Smooth muscle cell (in vitro differentiated cells): ENCODE measurements at regions not wholly inside any gene's neighbourhood (a gene's known extent, or its start where the extent isn't known, plus 50 kb on each side); places are given as distances from the start of the nearest gene placed in this dataset.
A peak's percentile ranks its signal among the peaks of the same experiment; 100 is the strongest.

Experiments
- DNase-seq: peaks from one replicate; lab custom pipeline; 2025; ENCODE audit not compliant: unreplicated experiment; lab: John Stamatoyannopoulos, UW
- H2AFZ ChIP-seq: fragments of 200-600 bp; sonication (generic); 2 replicates; pipeline ENCODE4 v1.6.0; 2016; ENCODE audit warnings: antibody characterized with exemption, low read depth, mild to moderate bottlenecking
- H3F3A ChIP-seq: fragments of 200-600 bp; sonication (generic); 2 replicates; pipeline ENCODE4 v1.6.0; 2017; ENCODE audit warnings: antibody characterized with exemption, low read depth
- H3K27ac ChIP-seq: fragments of 200-600 bp; sonication (generic); 2 replicates; pipeline ENCODE4 v1.5.1; 2016; ENCODE audit warnings: low read depth, mild to moderate bottlenecking
- H3K27me3 ChIP-seq: fragments of 200-600 bp; sonication (generic); 2 replicates; pipeline ENCODE4 v1.6.1; 2016; ENCODE audit warnings: low read depth, mild to moderate bottlenecking
- H3K36me3 ChIP-seq: fragments of 200-600 bp; sonication (generic); 2 replicates; pipeline ENCODE4 v1.5.1; 2016; ENCODE audit warnings: low read depth
- H3K4me1 ChIP-seq: fragments of 200-600 bp; sonication (generic); 2 replicates; pipeline ENCODE4 v1.5.1; 2016; ENCODE audit warnings: low read depth
- H3K4me2 ChIP-seq: fragments of 200-600 bp; sonication (generic); 2 replicates; pipeline ENCODE4 v1.6.0; 2016; ENCODE audit warnings: mild to moderate bottlenecking
- H3K4me3 ChIP-seq: fragments of 200-600 bp; sonication (generic); 2 replicates; pipeline ENCODE4 v1.5.1; 2016; ENCODE audit warnings: mild to moderate bottlenecking
- H3K79me2 ChIP-seq: fragments of 200-600 bp; sonication (generic); 2 replicates; pipeline ENCODE4 v1.6.0; 2016; ENCODE audit warnings: low read depth, mild to moderate bottlenecking
- H3K9ac ChIP-seq: fragments of 200-600 bp; sonication (generic); 2 replicates; pipeline ENCODE4 v1.6.0; 2016; ENCODE audit warnings: low read depth
- H3K9me3 ChIP-seq: fragments of 200-600 bp; sonication (generic); replicated peaks from 2 replicates; pipeline ENCODE4 v1.5.1; 2016; ENCODE audit warnings: low read depth
- H4K20me1 ChIP-seq: fragments of 200-600 bp; sonication (generic); 2 replicates; pipeline ENCODE4 v1.6.0; 2016; ENCODE audit warnings: low read depth
- CTCF ChIP-seq: fragments of 200-600 bp; sonication (generic); IDR thresholded peaks from 2 replicates; pipeline ENCODE4 v1.5.1; 2017; ENCODE audit warnings: borderline replicate concordance, mild to moderate bottlenecking, antibody characterized with exemption; ENCODE audit not compliant: insufficient read depth, poor library complexity, severe bottlenecking
- WGBS: methylation state at CpG from one replicate; pipeline ENCODE4 v1.1.7; 2016; ENCODE audit warnings: low lambda C conversion rate; 5-methylcytosine and 5-hydroxymethylcytosine counted together

- no peak overlapping the region for H3K4me3 ChIP-seq
- no peaks in the 10 kb centered on the region for H4K20me1 ChIP-seq
- 11% methylated on average over 1 of the region's 1 CpG for WGBS
- H3K36me3 ChIP-seq = no peaks in the 10 kb centered on the region
- H3K4me1 ChIP-seq = peaks cover 44% of the 10 kb centered on the region
- no peaks in the 10 kb centered on the region for H3K79me2 ChIP-seq
- no peak overlapping the region for H3K9ac ChIP-seq
- H3K27ac ChIP-seq = no peak overlapping the region
- H3K9me3 ChIP-seq = no peaks in the 10 kb centered on the region
- no peak overlapping the region for H2AFZ ChIP-seq
- no peaks in the 10 kb centered on the region for H3K27me3 ChIP-seq
- H3K4me2 ChIP-seq = no peak overlapping the region
- DNase-seq = no peak
- TF ChIP-seq CTCF = no peak
- no peaks in the 10 kb centered on the region for H3F3A ChIP-seq
These were observed 162.5 kb downstream of the TRMT11 start for GRCh38 chr6:126148853-126149252.

GRCh38 chr6:126152372-126152745 is 166.0 kb downstream of the TRMT11 start:
- Histone ChIP-seq H3K36me3 (no peaks in the 10 kb centered on the region), H3F3A (no peaks in the 10 kb centered on the region), H3K27ac (peak overlapping the region; percentile 5), H3K4me2 (no peak overlapping the region), H2AFZ (no peak overlapping the region), H3K79me2 (no peaks in the 10 kb centered on the region), H3K9ac (no peak overlapping the region), H3K9me3 (no peaks in the 10 kb centered on the region), H3K4me1 (peaks cover 25% of the 10 kb centered on the region), H3K27me3 (no peaks in the 10 kb centered on the region), H4K20me1 (no peaks in the 10 kb centered on the region), H3K4me3 (no peak overlapping the region)
- DNase-seq = no peak
- no peak for TF ChIP-seq CTCF

GRCh38 chr6:126153661-126154060 is 167.3 kb downstream of the TRMT11 start:
- Histone ChIP-seq H3K27ac (peak overlapping the region; percentile 21), H3K36me3 (no peaks in the 10 kb centered on the region), H3K4me2 (peak overlapping the region; percentile 37), H4K20me1 (no peaks in the 10 kb centered on the region), H3K4me1 (peaks cover 20% of the 10 kb centered on the region), H3K9me3 (no peaks in the 10 kb centered on the region), H3K9ac (no peak overlapping the region), H2AFZ (no peak overlapping the region), H3K27me3 (no peaks in the 10 kb centered on the region), H3K4me3 (no peak overlapping the region), H3K79me2 (no peaks in the 10 kb centered on the region), H3F3A (no peaks in the 10 kb centered on the region)
- no peak for DNase-seq
- WGBS = 9% methylated on average over 3 of the region's 3 CpGs
- TF ChIP-seq CTCF = no peak

GRCh38 chr6:126156973-126157372 is 170.6 kb downstream of the TRMT11 start:
- Histone ChIP-seq H3K27me3 (no peaks in the 10 kb centered on the region), H4K20me1 (no peaks in the 10 kb centered on the region), H2AFZ (no peak overlapping the region), H3K79me2 (no peaks in the 10 kb centered on the region), H3K9ac (no peak overlapping the region), H3K36me3 (no peaks in the 10 kb centered on the region), H3K4me3 (no peak overlapping the region), H3K9me3 (no peaks in the 10 kb centered on the region), H3K4me1 (peaks cover 18% of the 10 kb centered on the region), H3K27ac (no peak overlapping the region), H3K4me2 (no peak overlapping the region), H3F3A (no peaks in the 10 kb centered on the region)
- TF ChIP-seq CTCF = no peak
- 96% methylated on average over 1 of the region's 1 CpG for WGBS
- DNase-seq = no peak
